Tibial nerve (tissue), 4 donors: ENCODE measurements at regions not wholly inside any gene's neighbourhood (a gene's known extent, or its start where the extent isn't known, plus 50 kb on each side); places are given as distances from the start of the nearest gene placed in this dataset.

Source experiments
- EP300 ChIP-seq, 2 donors: sonication (generic); formaldehyde crosslinking; IDR thresholded peaks; one replicate each; pipeline ENCODE4 v1.6.1; 2017; ENCODE audit warnings: antibody characterized with exemption in 2 of 2, mild to moderate bottlenecking in 1 of 2
- POLR2A ChIP-seq, 2 donors: fragments of 450-650 bp; IDR thresholded peaks; one replicate each; pipeline ENCODE4 v1.6.1; 2017; ENCODE audit warnings: antibody characterized with exemption in 2 of 2, mild to moderate bottlenecking in 2 of 2, moderate library complexity in 2 of 2
- TF ChIP-seq, protein P1 (sequence below), 5 experiments: fragments of 200-600 bp in 3 of 5; fragments of 450-650 bp in 2 of 5; sonication (generic) in 3 of 5; IDR thresholded peaks; one replicate each; pipeline ENCODE4 v1.5.1; 2016 to 2019; ENCODE audit warnings: antibody characterized with exemption in 5 of 5, mild to moderate bottlenecking in 3 of 5, moderate library complexity in 2 of 5

DNA sequence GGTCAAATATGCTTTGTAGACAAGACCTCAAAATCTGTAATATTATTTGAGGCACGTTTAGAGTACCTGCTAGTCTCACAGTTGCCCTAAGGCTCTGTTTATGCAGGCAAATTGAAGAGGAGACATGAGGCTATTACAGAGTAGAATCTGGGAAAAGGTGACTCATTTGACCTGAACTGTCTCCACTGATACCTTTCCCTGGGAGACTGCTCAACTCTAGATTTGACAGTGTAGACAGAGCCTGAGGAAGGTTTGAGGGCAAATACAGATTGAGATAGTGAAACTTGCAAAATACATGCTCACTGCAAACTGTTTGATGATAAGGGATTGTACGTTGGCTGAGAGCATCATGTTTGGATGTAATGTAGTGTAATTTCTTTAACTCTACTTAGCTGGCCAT lies 1266.6 kb upstream of the CDH8 start:
- TF ChIP-seq, protein P1, sequence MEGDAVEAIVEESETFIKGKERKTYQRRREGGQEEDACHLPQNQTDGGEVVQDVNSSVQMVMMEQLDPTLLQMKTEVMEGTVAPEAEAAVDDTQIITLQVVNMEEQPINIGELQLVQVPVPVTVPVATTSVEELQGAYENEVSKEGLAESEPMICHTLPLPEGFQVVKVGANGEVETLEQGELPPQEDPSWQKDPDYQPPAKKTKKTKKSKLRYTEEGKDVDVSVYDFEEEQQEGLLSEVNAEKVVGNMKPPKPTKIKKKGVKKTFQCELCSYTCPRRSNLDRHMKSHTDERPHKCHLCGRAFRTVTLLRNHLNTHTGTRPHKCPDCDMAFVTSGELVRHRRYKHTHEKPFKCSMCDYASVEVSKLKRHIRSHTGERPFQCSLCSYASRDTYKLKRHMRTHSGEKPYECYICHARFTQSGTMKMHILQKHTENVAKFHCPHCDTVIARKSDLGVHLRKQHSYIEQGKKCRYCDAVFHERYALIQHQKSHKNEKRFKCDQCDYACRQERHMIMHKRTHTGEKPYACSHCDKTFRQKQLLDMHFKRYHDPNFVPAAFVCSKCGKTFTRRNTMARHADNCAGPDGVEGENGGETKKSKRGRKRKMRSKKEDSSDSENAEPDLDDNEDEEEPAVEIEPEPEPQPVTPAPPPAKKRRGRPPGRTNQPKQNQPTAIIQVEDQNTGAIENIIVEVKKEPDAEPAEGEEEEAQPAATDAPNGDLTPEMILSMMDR (IDR thresholded peaks at IDR 0.05): no peak
- TF ChIP-seq POLR2A (IDR thresholded peaks at IDR 0.05) (no peak), EP300 (IDR thresholded peaks at IDR 0.05) (no peak)
